CD4-positive, alpha-beta T cell treated with Interleukin-15 for 1 hour (primary cell): ENCODE measurements at regions not wholly inside any gene's neighbourhood (a gene's known extent, or its start where the extent isn't known, plus 50 kb on each side); places are given as distances from the start of the nearest gene placed in this dataset.

Source experiments
- DNase-seq: peaks from one replicate; pipeline ENCODE4 v3.0.0-alpha.2; 2020

- no peak for DNase-seq
These were observed 488.1 kb upstream of the CDH5 start for GRCh38 chr16:65878347-65878746.

GRCh38 chr16:65876624-65877023 is 489.9 kb upstream of the CDH5 start:
- no peak for DNase-seq

- no peak for DNase-seq
These were observed 490.5 kb upstream of the CDH5 start for GRCh38 chr16:65876056-65876408.

GRCh38 chr16:65875381-65876055 is 491.0 kb upstream of the CDH5 start:
- DNase-seq, result no peak

- no peak for DNase-seq
These were observed 497.2 kb upstream of the CDH5 start for GRCh38 chr16:65869261-65869660.

- DNase-seq, result no peak
These were observed 499.1 kb upstream of the CDH5 start for GRCh38 chr16:65867276-65867960.

- DNase-seq, result no peak
These were observed 503.3 kb upstream of the CDH5 start for GRCh38 chr16:65863236-65863635.

- DNase-seq, result no peak
These were observed 505.3 kb upstream of the CDH5 start for GRCh38 chr16:65861131-65861731.

- no peak for DNase-seq
These were observed 511.0 kb upstream of the CDH5 start for GRCh38 chr16:65855171-65856145.

- no peak for DNase-seq
These were observed 520.3 kb upstream of the CDH5 start for GRCh38 chr16:65846210-65846602.

- no peak for DNase-seq
These were observed 520.9 kb upstream of the CDH5 start for GRCh38 chr16:65845466-65846209.

- DNase-seq, result no peak
These were observed 522.5 kb upstream of the CDH5 start for GRCh38 chr16:65843941-65844340.

- DNase-seq, result no peak
These were observed 524.4 kb upstream of the CDH5 start for GRCh38 chr16:65842067-65842466.

GRCh38 chr16:65838001-65838400 is 528.5 kb upstream of the CDH5 start:
- DNase-seq, result no peak

GRCh38 chr16:65837464-65837863 is 529.0 kb upstream of the CDH5 start:
- DNase-seq, result no peak

GRCh38 chr16:65834688-65835087 is 531.8 kb upstream of the CDH5 start:
- DNase-seq, result no peak

GRCh38 chr16:65833171-65833871 is 533.2 kb upstream of the CDH5 start:
- no peak for DNase-seq

- DNase-seq, result no peak
These were observed 533.8 kb upstream of the CDH5 start for GRCh38 chr16:65832679-65833078.

- no peak for DNase-seq
These were observed 534.4 kb upstream of the CDH5 start for GRCh38 chr16:65831903-65832666.

GRCh38 chr16:65829076-65829475 is 537.4 kb upstream of the CDH5 start:
- no peak for DNase-seq

- DNase-seq, result no peak
These were observed 538.2 kb upstream of the CDH5 start for GRCh38 chr16:65828296-65828695.
